RWPE1 (cell line): ENCODE measurements at regions not wholly inside any gene's neighbourhood (a gene's known extent, or its start where the extent isn't known, plus 50 kb on each side); places are given as distances from the start of the nearest gene placed in this dataset.

ENCODE experiments used
- CTCF ChIA-PET: fragments of 350-600 bp; sonication (Branson Sonifier 250); formaldehyde crosslinking; extraction: SDS; loops from one replicate; lab custom pipeline; 2021; lab: Yijun Ruan, JAX
- POLR2A ChIA-PET: fragments of 400-600 bp; formaldehyde crosslinking; extraction: SDS; loops from one replicate; lab custom pipeline; 2020; ENCODE audit warnings: antibody characterized with exemption; ENCODE audit not compliant: low non-redundant PET; lab: Yijun Ruan, JAX
- DNase-seq: peaks from one replicate; pipeline ENCODE4 v3.0.0; 2012; ENCODE audit warnings: low spot score
- H3K27ac ChIP-seq: fragments of 450-650 bp; 2 replicates; pipeline ENCODE4 v1.5.1; 2017
- CTCF ChIP-seq: fragments of 450-650 bp; conservative IDR thresholded peaks from 2 replicates; pipeline ENCODE4 v1.5.1; 2017; ENCODE audit warnings: low read depth, mild to moderate bottlenecking

GRCh38 chr2:138228101-138228500 is 263.8 kb downstream of the HNMT start:
- no peak overlapping the region for H3K27ac ChIP-seq
- POLR2A ChIA-PET = no interaction called here
- no peak for TF ChIP-seq CTCF
- CTCF ChIA-PET = no interaction called here
- DNase-seq = no peak

GRCh38 chr2:138234265-138234664 is 267.3 kb upstream of the SPOPL start:
- TF ChIP-seq CTCF = no peak
- no peak overlapping the region for H3K27ac ChIP-seq
- POLR2A ChIA-PET = no interaction called here
- CTCF ChIA-PET = no interaction called here
- DNase-seq = no peak

GRCh38 chr2:138235041-138235440 is 266.5 kb upstream of the SPOPL start:
- DNase-seq = no peak
- no peak overlapping the region for H3K27ac ChIP-seq
- no peak for TF ChIP-seq CTCF

GRCh38 chr2:138236142-138236541 is 265.4 kb upstream of the SPOPL start:
- DNase-seq = no peak
- TF ChIP-seq CTCF = no peak
- H3K27ac ChIP-seq = no peak overlapping the region
- CTCF ChIA-PET = no interaction called here
- POLR2A ChIA-PET = no interaction called here

More at GRCh38 chr2:138235041-138235440, 266.5 kb upstream of the SPOPL start:
- ChIA-PET POLR2A (no interaction called here), CTCF (no interaction called here)

GRCh38 chr2:138237667-138238384 is 263.7 kb upstream of the SPOPL start:
- ChIA-PET CTCF (interaction anchor here (0.6 kb wide), 2 partner anchors 13 to 655 kb away, joined by 3 to 9 read pairs; no protein-coding TSS in a partner anchor), POLR2A (no interaction called here)
- DNase-seq = no peak

GRCh38 chr2:138238908-138239307 is 262.7 kb upstream of the SPOPL start:
- DNase-seq = no peak
- ChIA-PET POLR2A (no interaction called here), CTCF (no interaction called here)
- no peak overlapping the region for H3K27ac ChIP-seq
- TF ChIP-seq CTCF = no peak

More at GRCh38 chr2:138237667-138238384, 263.7 kb upstream of the SPOPL start:
- no peak for TF ChIP-seq CTCF
- no peak overlapping the region for H3K27ac ChIP-seq
